GM21447 (cell line): ENCODE measurements at regions not wholly inside any gene's neighbourhood (a gene's known extent, or its start where the extent isn't known, plus 50 kb on each side); places are given as distances from the start of the nearest gene placed in this dataset.

Source experiments
- ATAC-seq: cut with Tn5 transposase; IDR thresholded peaks from one replicate; pipeline ENCODE4 v1.9.1; 2021; ENCODE audit not compliant: unreplicated experiment

DNA sequence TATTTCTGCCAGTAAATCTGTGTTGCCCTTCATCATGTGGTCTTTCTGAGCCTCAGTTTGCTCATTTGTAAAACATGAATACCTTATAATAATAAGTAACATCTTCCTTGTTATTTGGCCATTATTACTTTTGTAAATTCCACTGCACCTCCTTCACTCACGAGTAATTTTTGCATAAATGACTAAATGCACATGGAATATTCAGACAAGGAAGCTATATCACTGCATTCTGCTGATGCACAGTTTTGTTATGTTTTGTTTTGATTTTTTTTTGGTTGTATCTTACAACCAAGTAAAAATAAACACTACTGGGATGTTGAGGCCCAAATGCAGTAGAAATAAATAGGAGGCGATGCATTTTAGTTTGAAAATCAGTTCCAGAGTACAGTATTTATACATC lies 185.3 kb upstream of the POU3F3 start:
- no peak for ATAC-seq

GRCh38 chr2:104673225-104673624 lies 180.7 kb upstream of the POU3F3 start:
- ATAC-seq = no peak

GRCh38 chr2:104678181-104678580 lies 175.7 kb upstream of the POU3F3 start:
- ATAC-seq = no peak

GRCh38 chr2:104685591-104685990 lies 168.3 kb upstream of the POU3F3 start:
- ATAC-seq = no peak

- no peak for ATAC-seq
Measured at GRCh38 chr2:104687147-104687546, 166.8 kb upstream of the POU3F3 start.

- no peak for ATAC-seq
Measured at GRCh38 chr2:104690255-104690984, 163.5 kb upstream of the POU3F3 start.

GRCh38 chr2:104698276-104698675 lies 155.6 kb upstream of the POU3F3 start:
- no peak for ATAC-seq

- no peak for ATAC-seq
Measured at GRCh38 chr2:104701411-104701911, 152.5 kb upstream of the POU3F3 start.

DNA sequence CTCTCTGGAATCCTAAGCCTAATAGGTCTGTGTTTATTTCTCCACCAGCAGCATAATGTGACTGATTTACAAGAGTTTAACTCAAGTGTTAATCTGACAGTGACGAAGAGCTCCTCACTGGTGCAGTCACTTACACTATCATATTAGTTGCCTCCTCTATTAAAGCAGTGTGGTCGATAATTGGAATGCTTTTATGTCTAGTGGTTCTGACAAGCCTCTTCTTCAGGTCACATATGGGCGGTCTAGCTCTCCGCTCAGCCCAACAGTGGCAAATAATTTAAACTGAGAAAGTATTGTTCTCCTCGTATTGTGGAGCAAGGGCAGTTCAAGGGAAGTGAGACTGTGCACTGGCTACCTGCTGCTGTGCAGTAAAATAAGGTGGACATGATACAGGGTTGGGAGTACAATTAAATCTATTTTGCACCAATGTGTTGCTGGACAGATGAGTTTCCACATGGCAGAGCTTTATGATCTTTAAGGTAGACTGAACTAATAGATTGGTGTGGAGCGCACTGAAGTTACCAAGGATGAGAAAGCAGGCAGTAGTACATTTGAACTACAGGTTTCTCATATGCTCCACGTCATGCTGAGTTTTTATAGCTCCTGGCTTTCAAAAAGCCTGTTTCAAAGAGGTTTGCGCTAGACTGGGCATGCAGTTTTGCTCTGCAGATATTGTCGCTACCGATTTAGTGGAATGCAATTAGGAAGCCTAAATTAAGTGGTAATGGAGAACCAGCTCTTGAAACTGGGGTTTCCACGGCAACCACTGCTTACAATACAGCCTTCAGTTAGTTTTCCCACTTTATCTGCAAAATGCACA lies 151.7 kb upstream of the POU3F3 start:
- no peak for ATAC-seq

- ATAC-seq = no peak
Measured at GRCh38 chr2:104703669-104704068, 150.2 kb upstream of the POU3F3 start.

DNA sequence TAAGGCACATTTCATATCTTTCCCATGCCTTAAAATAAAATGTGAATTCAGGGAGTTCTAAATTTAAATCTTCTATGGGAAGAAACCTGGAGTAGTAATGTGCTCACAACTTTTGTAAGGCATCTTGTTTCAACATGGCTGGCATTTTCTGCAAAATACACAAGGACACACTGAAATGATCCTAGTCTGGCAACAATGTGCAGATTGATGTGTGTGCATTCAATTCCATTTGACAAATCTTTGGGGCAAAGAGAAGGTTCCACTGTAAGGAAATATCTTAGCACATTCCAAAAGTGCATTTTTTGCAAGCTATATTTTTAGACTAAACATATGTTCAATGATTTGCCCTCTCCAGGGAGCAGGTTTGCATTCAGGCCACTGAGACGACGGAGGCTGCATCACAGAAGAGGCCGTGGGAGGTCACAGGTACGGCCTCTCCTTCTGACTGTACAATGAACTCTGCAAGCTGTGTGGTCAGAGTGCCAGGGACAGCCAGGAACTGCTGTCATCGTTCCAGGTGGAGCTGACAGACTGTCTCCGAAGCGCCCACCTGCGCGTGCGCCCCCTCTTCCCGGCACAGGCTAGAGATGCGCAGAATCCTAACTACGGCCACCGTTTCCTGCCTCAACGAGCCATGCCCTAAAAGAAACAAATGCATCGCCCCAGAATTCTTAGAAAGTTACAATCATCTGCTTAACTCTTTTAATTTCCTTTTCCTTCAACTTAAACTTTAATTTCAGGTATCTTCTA lies 149.2 kb upstream of the POU3F3 start:
- no peak for ATAC-seq

GRCh38 chr2:104707056-104707455 lies 146.9 kb upstream of the POU3F3 start:
- no peak for ATAC-seq

GRCh38 chr2:104708967-104709366 lies 144.9 kb upstream of the POU3F3 start:
- ATAC-seq = no peak

DNA sequence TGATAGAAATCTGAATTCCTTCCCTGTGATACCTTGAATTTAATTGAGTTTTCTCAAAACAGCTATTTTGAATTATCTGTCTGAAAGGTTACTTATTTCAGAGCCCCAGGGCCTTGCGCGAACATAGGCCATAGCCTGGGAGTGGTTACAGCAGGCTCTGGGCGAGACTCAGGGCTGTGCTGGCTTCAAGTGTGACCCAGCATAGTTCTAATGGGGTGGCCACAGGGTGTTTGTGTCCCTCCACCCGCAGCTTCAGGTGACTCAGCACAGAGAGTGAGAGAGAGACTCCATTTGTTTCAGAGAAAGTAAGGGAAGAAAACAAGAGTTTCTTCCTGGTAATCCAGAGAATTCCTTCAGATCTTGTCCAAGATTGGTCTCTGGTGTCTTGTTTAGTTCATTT lies 137.9 kb upstream of the POU3F3 start:
- no peak for ATAC-seq

DNA sequence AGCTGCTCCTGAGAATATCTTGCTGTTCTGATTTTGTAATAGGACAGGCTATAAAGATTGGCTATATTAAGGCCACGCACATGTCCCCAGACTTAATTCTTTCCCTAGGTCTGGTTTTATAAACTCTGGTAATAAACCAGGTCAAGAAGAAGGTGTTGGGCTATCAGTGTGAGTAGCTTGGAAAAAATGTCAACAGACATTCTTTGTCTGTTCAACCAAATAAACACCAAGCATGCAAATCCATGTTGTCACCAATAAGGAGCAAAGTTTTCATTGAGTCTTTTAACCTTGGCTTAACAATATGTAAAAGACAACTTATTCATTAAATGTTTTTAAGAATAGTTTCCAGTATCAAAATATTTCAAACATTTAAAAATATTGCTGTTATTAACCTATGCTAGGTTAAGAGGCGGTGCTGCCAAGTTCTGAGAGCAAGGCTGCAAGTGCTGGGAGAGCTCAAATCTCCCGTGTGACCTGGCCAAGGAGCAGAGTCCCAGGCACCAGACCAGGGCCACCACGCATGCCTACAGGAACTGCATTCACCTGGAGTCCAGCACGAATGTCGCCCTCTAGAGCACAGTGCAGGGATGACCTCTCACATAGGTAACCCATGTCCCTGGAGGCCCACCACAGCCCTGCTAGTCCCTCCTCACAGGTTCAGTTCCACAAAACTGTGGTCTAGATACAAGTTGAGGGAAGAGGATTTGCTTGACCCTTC lies 120.5 kb upstream of the POU3F3 start:
- ATAC-seq = peak; percentile 82

- ATAC-seq = no peak
Measured at GRCh38 chr2:104734937-104735586, 118.9 kb upstream of the POU3F3 start.

GRCh38 chr2:104736026-104736425 lies 117.9 kb upstream of the POU3F3 start:
- no peak for ATAC-seq

- ATAC-seq = no peak
Measured at GRCh38 chr2:104741860-104742259, 112.1 kb upstream of the POU3F3 start.

GRCh38 chr2:104744537-104744936 lies 109.4 kb upstream of the POU3F3 start:
- no peak for ATAC-seq

DNA sequence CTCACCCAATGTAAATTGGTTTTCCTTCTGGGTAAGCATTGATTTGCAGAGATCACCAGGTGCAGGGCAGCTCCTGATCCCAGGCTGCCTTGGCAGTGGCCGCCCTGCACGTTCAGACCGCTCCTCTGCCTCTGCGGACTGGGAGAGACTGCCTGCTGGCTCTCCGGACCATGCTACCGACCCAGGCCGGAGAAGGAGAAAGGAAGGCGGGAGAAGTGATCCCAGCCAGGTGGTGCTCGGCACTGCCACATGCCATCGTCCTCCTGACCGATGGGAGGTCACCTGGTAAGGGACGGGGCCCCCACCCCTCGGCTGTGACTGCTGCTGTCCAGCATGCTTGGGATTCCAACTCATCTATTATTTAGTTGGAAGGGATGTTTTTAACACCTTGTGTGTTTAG lies 108.1 kb upstream of the POU3F3 start:
- no peak for ATAC-seq
